Eye (tissue), 1 donor: ENCODE measurements at regions not wholly inside any gene's neighbourhood (a gene's known extent, or its start where the extent isn't known, plus 50 kb on each side); places are given as distances from the start of the nearest gene placed in this dataset.
A peak's percentile ranks its signal among the peaks of the same experiment; 100 is the strongest.
"Not testable (repeated sequence)": the region's sequence is repeated elsewhere in the genome, so short reads cannot be mapped to it uniquely, and the experiment has no call there.

Experiments
- DNase-seq: peaks from one replicate; pipeline ENCODE4 v3.0.0-alpha.2; 2015

GRCh38 chr3:34132069-34132692 is 333.8 kb downstream of the PDCD6IP start:
- no peak for DNase-seq

GRCh38 chr3:34139566-34139965 is 341.1 kb downstream of the PDCD6IP start:
- DNase-seq: no peak

- no peak for DNase-seq
Observed at GRCh38 chr3:34140616-34141015, 342.2 kb downstream of the PDCD6IP start.

GRCh38 chr3:34141841-34142337 is 343.5 kb downstream of the PDCD6IP start:
- no peak for DNase-seq

GRCh38 chr3:34145796-34146195 is 347.4 kb downstream of the PDCD6IP start:
- DNase-seq: peak; percentile 22

- DNase-seq: no peak
Observed at GRCh38 chr3:34146596-34146995, 348.2 kb downstream of the PDCD6IP start.

- no peak for DNase-seq
Observed at GRCh38 chr3:34150992-34151391, 352.6 kb downstream of the PDCD6IP start.

GRCh38 chr3:34152656-34153055 is 354.2 kb downstream of the PDCD6IP start:
- no peak for DNase-seq

- no peak for DNase-seq
Observed at GRCh38 chr3:34155108-34155507, 356.7 kb downstream of the PDCD6IP start.

- no peak for DNase-seq
Observed at GRCh38 chr3:34155666-34156065, 357.2 kb downstream of the PDCD6IP start.

- DNase-seq: no peak
Observed at GRCh38 chr3:34157491-34157890, 359.1 kb downstream of the PDCD6IP start.

GRCh38 chr3:34159613-34160420 is 361.4 kb downstream of the PDCD6IP start:
- no peak for DNase-seq

- DNase-seq: not testable (repeated sequence)
Observed at GRCh38 chr3:34169636-34170035, 371.2 kb downstream of the PDCD6IP start.

GRCh38 chr3:34174740-34175139 is 376.3 kb downstream of the PDCD6IP start:
- DNase-seq: no peak

GRCh38 chr3:34175636-34176176 is 377.3 kb downstream of the PDCD6IP start:
- no peak for DNase-seq

- DNase-seq: no peak
Observed at GRCh38 chr3:34176723-34177122, 378.3 kb downstream of the PDCD6IP start.

- no peak for DNase-seq
Observed at GRCh38 chr3:34178415-34178814, 380.0 kb downstream of the PDCD6IP start.

GRCh38 chr3:34179716-34180115 is 381.3 kb downstream of the PDCD6IP start:
- no peak for DNase-seq

GRCh38 chr3:34180532-34180931 is 382.1 kb downstream of the PDCD6IP start:
- no peak for DNase-seq

GRCh38 chr3:34183114-34183513 is 384.7 kb downstream of the PDCD6IP start:
- DNase-seq: peak; percentile 3

- no peak for DNase-seq
Observed at GRCh38 chr3:34183611-34184340, 385.3 kb downstream of the PDCD6IP start.

GRCh38 chr3:34185301-34185700 is 386.9 kb downstream of the PDCD6IP start:
- DNase-seq: no peak

- DNase-seq: no peak
Observed at GRCh38 chr3:34189133-34189532, 390.7 kb downstream of the PDCD6IP start.
